ENCODE measurements at regions not wholly inside any gene's neighbourhood (a gene's known extent, or its start where the extent isn't known, plus 50 kb on each side); places are given as distances from the start of the nearest gene placed in this dataset.
"Not testable (repeated sequence)": the region's sequence is repeated elsewhere in the genome, so short reads cannot be mapped to it uniquely, and the experiment has no call there.

GRCh38 chr15:75770131-75770530 is 57.5 kb upstream of the CSPG4 start:
- ChIA-PET CTCF (interaction anchor here (0.5 to 1.3 kb wide), 3 partner anchors 11 to 37 kb away, joined by 3 read pairs; no protein-coding TSS in a partner anchor), POLR2A (no interaction called here)
- no peak for DNase-seq (ENCODE audit: low read depth, low spot score)
- TF ChIP-seq CTCF (IDR thresholded peaks at IDR 0.05; ENCODE audit: insufficient read depth, low read length, missing control alignments), result no peak
- H3K4me3 ChIP-seq (ENCODE audit: low read depth, low read length), result no peak overlapping the region

GRCh38 chr15:75768526-75768925 is 55.9 kb upstream of the CSPG4 start:
- POLR2A ChIA-PET; H3K4me3 ChIP-seq (ENCODE audit: low read depth, low read length); DNase-seq (ENCODE audit: low read depth, low spot score); CTCF ChIA-PET: not testable (repeated sequence)

GRCh38 chr15:75765551-75766305 is 53.1 kb upstream of the CSPG4 start:
- H3K4me3 ChIP-seq (ENCODE audit: low read depth, low read length); DNase-seq (ENCODE audit: low read depth, low spot score); POLR2A ChIA-PET: not testable (repeated sequence)
- CTCF ChIA-PET, result interaction anchor here (2.0 kb wide), 1 partner anchor 36 kb away, joined by 6 read pairs; no protein-coding TSS in a partner anchor

- DNase-seq (ENCODE audit: low read depth, low spot score); POLR2A ChIA-PET; H3K4me3 ChIP-seq (ENCODE audit: low read depth, low read length); CTCF ChIA-PET: not testable (repeated sequence)
Observed at GRCh38 chr15:75764845-75765550, 52.4 kb upstream of the CSPG4 start.

GRCh38 chr15:75763635-75764600 is 51.3 kb upstream of the CSPG4 start:
- H3K4me3 ChIP-seq (ENCODE audit: low read depth, low read length); CTCF ChIA-PET; DNase-seq (ENCODE audit: low read depth, low spot score); POLR2A ChIA-PET: not testable (repeated sequence)

- POLR2A ChIA-PET, result no interaction called here
- no peak for TF ChIP-seq CTCF (IDR thresholded peaks at IDR 0.05; ENCODE audit: insufficient read depth, low read length, missing control alignments)
- DNase-seq (ENCODE audit: low read depth, low spot score), result no peak
- H3K4me3 ChIP-seq (ENCODE audit: low read depth, low read length), result no peak overlapping the region
- CTCF ChIA-PET, result no interaction called here
Observed at GRCh38 chr15:75763137-75763611, 50.5 kb upstream of the CSPG4 start.
